GM23338 (cell line): ENCODE measurements at regions not wholly inside any gene's neighbourhood (a gene's known extent, or its start where the extent isn't known, plus 50 kb on each side); places are given as distances from the start of the nearest gene placed in this dataset.

Experiments
- ATAC-seq: fragments of 200-7000 bp; cut with Tn5 transposase; 3 replicates; pipeline ENCODE4 v1.9.1; 2020
- DNase-seq: peaks from one replicate; pipeline ENCODE4 v3.0.0-alpha.2; 2015; ENCODE audit warnings: low spot score
- H2AFZ ChIP-seq: fragments of 200-600 bp; sonication (generic); 2 replicates; pipeline ENCODE4 v1.8.0; 2016; ENCODE audit warnings: antibody characterized with exemption, mild to moderate bottlenecking, moderate library complexity
- H3F3A ChIP-seq: fragments of 200-600 bp; sonication (generic); replicated peaks from 2 replicates; pipeline ENCODE4 v1.8.0; 2017; ENCODE audit warnings: antibody characterized with exemption, mixed run types, low read depth
- H3K27ac ChIP-seq: fragments of 200-600 bp; sonication (generic); 2 replicates; pipeline ENCODE4 v1.6.1; 2016; ENCODE audit warnings: low read depth
- H3K27me3 ChIP-seq: fragments of 200-600 bp; sonication (generic); 2 replicates; pipeline ENCODE4 v1.8.0; 2016; ENCODE audit warnings: mild to moderate bottlenecking, mixed run types, moderate library complexity; ENCODE audit not compliant: insufficient read depth
- H3K36me3 ChIP-seq: fragments of 200-600 bp; sonication (generic); 2 replicates; pipeline ENCODE4 v1.8.0; 2016; ENCODE audit warnings: mild to moderate bottlenecking; ENCODE audit not compliant: insufficient read depth
- H3K4me1 ChIP-seq: fragments of 200-600 bp; sonication (generic); 2 replicates; pipeline ENCODE4 v1.8.0; 2016; ENCODE audit warnings: mild to moderate bottlenecking, moderate library complexity; ENCODE audit not compliant: insufficient read depth
- H3K4me2 ChIP-seq: fragments of 200-600 bp; sonication (generic); 2 replicates; pipeline ENCODE4 v1.7.1; 2017; ENCODE audit warnings: mixed run types
- H3K4me3 ChIP-seq: fragments of 200-600 bp; sonication (generic); 2 replicates; pipeline ENCODE4 v1.6.1; 2016; ENCODE audit warnings: mixed run types
- H3K79me2 ChIP-seq: fragments of 200-600 bp; sonication (generic); replicated peaks from 2 replicates; pipeline ENCODE4 v1.8.0; 2017; ENCODE audit warnings: mild to moderate bottlenecking; ENCODE audit not compliant: insufficient read depth
- H3K9me2 ChIP-seq: fragments of 200-600 bp; sonication (generic); 2 replicates; pipeline ENCODE4 v1.8.0; 2017; ENCODE audit not compliant: insufficient read depth
- H4K20me1 ChIP-seq: fragments of 200-600 bp; sonication (generic); replicated peaks from 2 replicates; pipeline ENCODE4 v1.8.0; 2017; ENCODE audit warnings: mild to moderate bottlenecking; ENCODE audit not compliant: insufficient read depth
- H3K27ac Mint-ChIP-seq: 2 replicates; pipeline ENCODE4 v1.8.0; 2020; ENCODE audit warnings: inconsistent platforms, mild to moderate bottlenecking, moderate library complexity, mixed read lengths
- H3K27me3 Mint-ChIP-seq: 3 replicates; pipeline ENCODE4 v1.8.0; 2022; ENCODE audit warnings: low read depth, mild to moderate bottlenecking, moderate library complexity, mixed read lengths, inconsistent platforms; ENCODE audit not compliant: insufficient read depth, poor library complexity
- H3K36me3 Mint-ChIP-seq: 3 replicates; pipeline ENCODE4 v1.8.0; 2021; ENCODE audit warnings: low read depth, mild to moderate bottlenecking, inconsistent platforms, moderate library complexity, mixed read lengths
- H3K4me1 Mint-ChIP-seq: 3 replicates; pipeline ENCODE4 v1.8.0; 2020; ENCODE audit warnings: mild to moderate bottlenecking, inconsistent platforms, mixed read lengths
- H3K4me3 Mint-ChIP-seq: 3 replicates; pipeline ENCODE4 v1.8.0; 2021; ENCODE audit warnings: moderate library complexity, mild to moderate bottlenecking, inconsistent platforms, mixed read lengths
- H3K9me3 Mint-ChIP-seq: 3 replicates; pipeline ENCODE4 v1.8.0; 2020; ENCODE audit warnings: moderate library complexity, mild to moderate bottlenecking, inconsistent platforms, mixed read lengths
- CREB1 ChIP-seq: fragments of 250-450 bp; sonication (Bioruptor Pico); IDR thresholded peaks from 2 replicates; pipeline ENCODE4 v1.5.0; 2020; ENCODE audit warnings: low read depth, mild to moderate bottlenecking, moderate library complexity
- EZH2 ChIP-seq: fragments of 200-600 bp; sonication (generic); IDR thresholded peaks from one replicate; pipeline ENCODE4 v1.8.0; 2017; ENCODE audit warnings: antibody characterized with exemption, mild to moderate bottlenecking, low read depth; ENCODE audit not compliant: unreplicated experiment
- EZH2phosphoT487 ChIP-seq: fragments of 200-600 bp; sonication (generic); IDR thresholded peaks from one replicate; pipeline ENCODE4 v1.8.1; 2018; ENCODE audit warnings: antibody characterized with exemption; ENCODE audit not compliant: unreplicated experiment
- JUNB ChIP-seq: IDR thresholded peaks from one replicate; pipeline ENCODE4 v1.6.1; 2016; ENCODE audit warnings: antibody characterized with exemption; ENCODE audit not compliant: unreplicated experiment
- NANOG ChIP-seq: IDR thresholded peaks from 2 replicates; pipeline ENCODE4 v1.6.1; 2016; ENCODE audit warnings: antibody characterized with exemption, borderline replicate concordance
- POLR2AphosphoS5 ChIP-seq: IDR thresholded peaks from 2 replicates; pipeline ENCODE4 v1.6.1; 2016; ENCODE audit warnings: antibody characterized with exemption, low read depth
- STAT1 ChIP-seq: IDR thresholded peaks from one replicate; pipeline ENCODE4 v1.6.1; 2016; ENCODE audit warnings: antibody characterized with exemption; ENCODE audit not compliant: unreplicated experiment
- ZNF114 ChIP-seq: fragments of 250-450 bp; sonication (Bioruptor Pico); IDR thresholded peaks from 2 replicates; pipeline ENCODE4 v1.5.0; 2020; ENCODE audit warnings: mild to moderate bottlenecking, moderate library complexity
- ZNF331 ChIP-seq: fragments of 250-450 bp; sonication (Bioruptor Pico); IDR thresholded peaks from 2 replicates; pipeline ENCODE4 v1.5.0; 2020; ENCODE audit warnings: low read depth, mild to moderate bottlenecking, moderate library complexity
- TF ChIP-seq, protein P1 (sequence below): IDR thresholded peaks from 2 replicates; pipeline ENCODE4 v1.6.1; 2016; ENCODE audit warnings: antibody characterized with exemption
- TF ChIP-seq, protein P2 (sequence below), 2 experiments: fragments of 200-600 bp in 1 of 2; sonication (generic) in 1 of 2; conservative IDR thresholded peaks; 2 replicates each; pipeline versions ENCODE4 v1.5.1 to v1.6.1; 2016 to 2017; ENCODE audit warnings: antibody characterized with exemption in 2 of 2, low read depth in 2 of 2, mild to moderate bottlenecking in 2 of 2, moderate library complexity in 1 of 2
- TF ChIP-seq, protein P3 (sequence below): IDR thresholded peaks from one replicate; pipeline ENCODE4 v1.6.1; 2018; ENCODE audit warnings: antibody characterized with exemption; ENCODE audit not compliant: unreplicated experiment
- TF ChIP-seq, protein P4 (sequence below): fragments of 250-450 bp; sonication (Bioruptor Pico); IDR thresholded peaks from 2 replicates; pipeline ENCODE4 v1.5.0; 2020; ENCODE audit warnings: mild to moderate bottlenecking, moderate library complexity

DNA sequence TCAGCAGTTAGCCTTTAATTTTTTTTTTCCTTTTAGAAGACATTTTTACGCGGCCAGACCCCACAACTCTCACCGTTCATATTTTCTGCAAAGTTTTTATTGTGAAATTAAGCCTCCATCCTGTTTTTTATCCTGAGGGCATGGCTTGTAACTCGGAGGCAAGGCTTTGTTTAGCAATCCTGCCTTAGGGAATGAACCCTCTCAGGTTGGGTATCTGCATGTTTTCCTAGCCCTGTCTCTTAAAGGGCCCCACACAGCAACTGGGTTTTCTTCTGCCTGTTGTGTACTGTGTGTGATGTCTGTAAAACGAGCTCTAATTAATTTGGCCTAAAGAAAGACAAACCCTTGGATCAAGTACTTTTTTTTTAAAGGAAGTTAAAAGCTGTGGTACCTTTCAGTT lies 130.2 kb upstream of the COBL start:
- Histone ChIP-seq H3K36me3 (peaks cover 12% of the 10 kb centered on the region), H2AFZ (peak overlapping the region; percentile 97), H3K27me3 (no peaks in the 10 kb centered on the region), H3K4me2 (peak overlapping the region; percentile 67), H3K27ac (no peak overlapping the region), H3K4me1 (peaks cover 32% of the 10 kb centered on the region), H3K9me2 (0 out of 2 replicates have a peak, but pooled peaks cover 14% of the 10 kb centered on the region), H4K20me1 (no peaks in the 10 kb centered on the region), H3K79me2 (no peaks in the 10 kb centered on the region), H3K4me3 (no peak overlapping the region), H3F3A (0 out of 2 replicates have a peak, but pooled peaks cover 3% of the 10 kb centered on the region)
- TF ChIP-seq, protein P1, sequence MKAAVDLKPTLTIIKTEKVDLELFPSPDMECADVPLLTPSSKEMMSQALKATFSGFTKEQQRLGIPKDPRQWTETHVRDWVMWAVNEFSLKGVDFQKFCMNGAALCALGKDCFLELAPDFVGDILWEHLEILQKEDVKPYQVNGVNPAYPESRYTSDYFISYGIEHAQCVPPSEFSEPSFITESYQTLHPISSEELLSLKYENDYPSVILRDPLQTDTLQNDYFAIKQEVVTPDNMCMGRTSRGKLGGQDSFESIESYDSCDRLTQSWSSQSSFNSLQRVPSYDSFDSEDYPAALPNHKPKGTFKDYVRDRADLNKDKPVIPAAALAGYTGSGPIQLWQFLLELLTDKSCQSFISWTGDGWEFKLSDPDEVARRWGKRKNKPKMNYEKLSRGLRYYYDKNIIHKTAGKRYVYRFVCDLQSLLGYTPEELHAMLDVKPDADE, result no peak
- TF ChIP-seq, protein P2, sequence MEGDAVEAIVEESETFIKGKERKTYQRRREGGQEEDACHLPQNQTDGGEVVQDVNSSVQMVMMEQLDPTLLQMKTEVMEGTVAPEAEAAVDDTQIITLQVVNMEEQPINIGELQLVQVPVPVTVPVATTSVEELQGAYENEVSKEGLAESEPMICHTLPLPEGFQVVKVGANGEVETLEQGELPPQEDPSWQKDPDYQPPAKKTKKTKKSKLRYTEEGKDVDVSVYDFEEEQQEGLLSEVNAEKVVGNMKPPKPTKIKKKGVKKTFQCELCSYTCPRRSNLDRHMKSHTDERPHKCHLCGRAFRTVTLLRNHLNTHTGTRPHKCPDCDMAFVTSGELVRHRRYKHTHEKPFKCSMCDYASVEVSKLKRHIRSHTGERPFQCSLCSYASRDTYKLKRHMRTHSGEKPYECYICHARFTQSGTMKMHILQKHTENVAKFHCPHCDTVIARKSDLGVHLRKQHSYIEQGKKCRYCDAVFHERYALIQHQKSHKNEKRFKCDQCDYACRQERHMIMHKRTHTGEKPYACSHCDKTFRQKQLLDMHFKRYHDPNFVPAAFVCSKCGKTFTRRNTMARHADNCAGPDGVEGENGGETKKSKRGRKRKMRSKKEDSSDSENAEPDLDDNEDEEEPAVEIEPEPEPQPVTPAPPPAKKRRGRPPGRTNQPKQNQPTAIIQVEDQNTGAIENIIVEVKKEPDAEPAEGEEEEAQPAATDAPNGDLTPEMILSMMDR (conservative IDR thresholded peaks at IDR 0.05; ENCODE audit: low read depth in 2 of 2), result no peak
- no peak for TF ChIP-seq NANOG
- TF ChIP-seq ZNF331, result no peak
- no peak for TF ChIP-seq JUNB
- no peak for TF ChIP-seq EZH2phosphoT487
- TF ChIP-seq CREB1 (CRISPR knock-in tag), result no peak
- TF ChIP-seq, protein P3, sequence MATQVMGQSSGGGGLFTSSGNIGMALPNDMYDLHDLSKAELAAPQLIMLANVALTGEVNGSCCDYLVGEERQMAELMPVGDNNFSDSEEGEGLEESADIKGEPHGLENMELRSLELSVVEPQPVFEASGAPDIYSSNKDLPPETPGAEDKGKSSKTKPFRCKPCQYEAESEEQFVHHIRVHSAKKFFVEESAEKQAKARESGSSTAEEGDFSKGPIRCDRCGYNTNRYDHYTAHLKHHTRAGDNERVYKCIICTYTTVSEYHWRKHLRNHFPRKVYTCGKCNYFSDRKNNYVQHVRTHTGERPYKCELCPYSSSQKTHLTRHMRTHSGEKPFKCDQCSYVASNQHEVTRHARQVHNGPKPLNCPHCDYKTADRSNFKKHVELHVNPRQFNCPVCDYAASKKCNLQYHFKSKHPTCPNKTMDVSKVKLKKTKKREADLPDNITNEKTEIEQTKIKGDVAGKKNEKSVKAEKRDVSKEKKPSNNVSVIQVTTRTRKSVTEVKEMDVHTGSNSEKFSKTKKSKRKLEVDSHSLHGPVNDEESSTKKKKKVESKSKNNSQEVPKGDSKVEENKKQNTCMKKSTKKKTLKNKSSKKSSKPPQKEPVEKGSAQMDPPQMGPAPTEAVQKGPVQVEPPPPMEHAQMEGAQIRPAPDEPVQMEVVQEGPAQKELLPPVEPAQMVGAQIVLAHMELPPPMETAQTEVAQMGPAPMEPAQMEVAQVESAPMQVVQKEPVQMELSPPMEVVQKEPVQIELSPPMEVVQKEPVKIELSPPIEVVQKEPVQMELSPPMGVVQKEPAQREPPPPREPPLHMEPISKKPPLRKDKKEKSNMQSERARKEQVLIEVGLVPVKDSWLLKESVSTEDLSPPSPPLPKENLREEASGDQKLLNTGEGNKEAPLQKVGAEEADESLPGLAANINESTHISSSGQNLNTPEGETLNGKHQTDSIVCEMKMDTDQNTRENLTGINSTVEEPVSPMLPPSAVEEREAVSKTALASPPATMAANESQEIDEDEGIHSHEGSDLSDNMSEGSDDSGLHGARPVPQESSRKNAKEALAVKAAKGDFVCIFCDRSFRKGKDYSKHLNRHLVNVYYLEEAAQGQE, result no peak
- TF ChIP-seq STAT1, result no peak
- TF ChIP-seq ZNF114, result no peak
- no peak for TF ChIP-seq POLR2AphosphoS5
- TF ChIP-seq, protein P4, sequence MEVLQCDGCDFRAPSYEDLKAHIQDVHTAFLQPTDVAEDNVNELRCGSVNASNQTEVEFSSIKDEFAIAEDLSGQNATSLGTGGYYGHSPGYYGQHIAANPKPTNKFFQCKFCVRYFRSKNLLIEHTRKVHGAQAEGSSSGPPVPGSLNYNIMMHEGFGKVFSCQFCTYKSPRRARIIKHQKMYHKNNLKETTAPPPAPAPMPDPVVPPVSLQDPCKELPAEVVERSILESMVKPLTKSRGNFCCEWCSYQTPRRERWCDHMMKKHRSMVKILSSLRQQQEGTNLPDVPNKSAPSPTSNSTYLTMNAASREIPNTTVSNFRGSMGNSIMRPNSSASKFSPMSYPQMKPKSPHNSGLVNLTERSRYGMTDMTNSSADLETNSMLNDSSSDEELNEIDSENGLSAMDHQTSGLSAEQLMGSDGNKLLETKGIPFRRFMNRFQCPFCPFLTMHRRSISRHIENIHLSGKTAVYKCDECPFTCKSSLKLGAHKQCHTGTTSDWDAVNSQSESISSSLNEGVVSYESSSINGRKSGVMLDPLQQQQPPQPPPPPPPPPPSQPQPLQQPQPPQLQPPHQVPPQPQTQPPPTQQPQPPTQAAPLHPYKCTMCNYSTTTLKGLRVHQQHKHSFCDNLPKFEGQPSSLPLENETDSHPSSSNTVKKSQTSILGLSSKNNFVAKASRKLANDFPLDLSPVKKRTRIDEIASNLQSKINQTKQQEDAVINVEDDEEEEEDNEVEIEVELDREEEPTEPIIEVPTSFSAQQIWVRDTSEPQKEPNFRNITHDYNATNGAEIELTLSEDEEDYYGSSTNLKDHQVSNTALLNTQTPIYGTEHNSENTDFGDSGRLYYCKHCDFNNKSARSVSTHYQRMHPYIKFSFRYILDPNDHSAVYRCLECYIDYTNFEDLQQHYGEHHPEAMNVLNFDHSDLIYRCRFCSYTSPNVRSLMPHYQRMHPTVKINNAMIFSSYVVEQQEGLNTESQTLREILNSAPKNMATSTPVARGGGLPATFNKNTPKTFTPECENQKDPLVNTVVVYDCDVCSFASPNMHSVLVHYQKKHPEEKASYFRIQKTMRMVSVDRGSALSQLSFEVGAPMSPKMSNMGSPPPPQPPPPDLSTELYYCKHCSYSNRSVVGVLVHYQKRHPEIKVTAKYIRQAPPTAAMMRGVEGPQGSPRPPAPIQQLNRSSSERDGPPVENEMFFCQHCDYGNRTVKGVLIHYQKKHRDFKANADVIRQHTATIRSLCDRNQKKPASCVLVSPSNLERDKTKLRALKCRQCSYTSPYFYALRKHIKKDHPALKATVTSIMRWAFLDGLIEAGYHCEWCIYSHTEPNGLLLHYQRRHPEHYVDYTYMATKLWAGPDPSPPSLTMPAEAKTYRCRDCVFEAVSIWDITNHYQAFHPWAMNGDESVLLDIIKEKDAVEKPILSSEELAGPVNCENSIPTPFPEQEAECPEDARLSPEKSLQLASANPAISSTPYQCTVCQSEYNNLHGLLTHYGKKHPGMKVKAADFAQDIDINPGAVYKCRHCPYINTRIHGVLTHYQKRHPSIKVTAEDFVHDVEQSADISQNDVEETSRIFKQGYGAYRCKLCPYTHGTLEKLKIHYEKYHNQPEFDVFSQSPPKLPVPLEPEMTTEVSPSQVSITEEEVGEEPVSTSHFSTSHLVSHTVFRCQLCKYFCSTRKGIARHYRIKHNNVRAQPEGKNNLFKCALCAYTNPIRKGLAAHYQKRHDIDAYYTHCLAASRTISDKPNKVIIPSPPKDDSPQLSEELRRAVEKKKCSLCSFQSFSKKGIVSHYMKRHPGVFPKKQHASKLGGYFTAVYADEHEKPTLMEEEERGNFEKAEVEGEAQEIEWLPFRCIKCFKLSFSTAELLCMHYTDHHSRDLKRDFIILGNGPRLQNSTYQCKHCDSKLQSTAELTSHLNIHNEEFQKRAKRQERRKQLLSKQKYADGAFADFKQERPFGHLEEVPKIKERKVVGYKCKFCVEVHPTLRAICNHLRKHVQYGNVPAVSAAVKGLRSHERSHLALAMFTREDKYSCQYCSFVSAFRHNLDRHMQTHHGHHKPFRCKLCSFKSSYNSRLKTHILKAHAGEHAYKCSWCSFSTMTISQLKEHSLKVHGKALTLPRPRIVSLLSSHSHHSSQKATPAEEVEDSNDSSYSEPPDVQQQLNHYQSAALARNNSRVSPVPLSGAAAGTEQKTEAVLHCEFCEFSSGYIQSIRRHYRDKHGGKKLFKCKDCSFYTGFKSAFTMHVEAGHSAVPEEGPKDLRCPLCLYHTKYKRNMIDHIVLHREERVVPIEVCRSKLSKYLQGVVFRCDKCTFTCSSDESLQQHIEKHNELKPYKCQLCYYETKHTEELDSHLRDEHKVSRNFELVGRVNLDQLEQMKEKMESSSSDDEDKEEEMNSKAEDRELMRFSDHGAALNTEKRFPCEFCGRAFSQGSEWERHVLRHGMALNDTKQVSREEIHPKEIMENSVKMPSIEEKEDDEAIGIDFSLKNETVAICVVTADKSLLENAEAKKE (CRISPR knock-in tag), result no peak
- no peak for TF ChIP-seq EZH2
- Mint-ChIP-seq H3K27ac (no peak overlapping the region), H3K4me1 (peaks cover 26% of the 10 kb centered on the region), H3K36me3 (peaks cover 22% of the 10 kb centered on the region), H3K27me3 (peaks cover 5% of the 10 kb centered on the region), H3K4me3 (peak overlapping the region; percentile 6; the same call in 1 of the 3 replicates), H3K9me3 (peaks cover 30% of the 10 kb centered on the region)
- ATAC-seq (peak; percentile 81), DNase-seq (peak; percentile 29)
